HL-60 (cell line): ENCODE measurements at regions not wholly inside any gene's neighbourhood (a gene's known extent, or its start where the extent isn't known, plus 50 kb on each side); places are given as distances from the start of the nearest gene placed in this dataset.

Experiments
- DNase-seq, 2 experiments: peaks; one replicate each; pipeline ENCODE4 v3.0.0-alpha.2; 2010 to 2020; ENCODE audit warnings: low read depth in 1 of 2, low spot score in 1 of 2
- H3K27ac ChIP-seq: fragments of 250-450 bp; sonication (Bioruptor Pico); replicated peaks from 2 replicates; pipeline ENCODE4 v1.5.1; 2020; ENCODE audit warnings: mild to moderate bottlenecking, moderate library complexity
- H3K27me3 ChIP-seq: fragments of 250-450 bp; sonication (Bioruptor Pico); 2 replicates; pipeline ENCODE4 v1.5.1; 2021; ENCODE audit warnings: mild to moderate bottlenecking, moderate library complexity; ENCODE audit not compliant: insufficient read depth, poor library complexity, severe bottlenecking
- H3K4me3 ChIP-seq: replicated peaks from 2 replicates; pipeline ENCODE4 v1.5.1; 2011; ENCODE audit warnings: mild to moderate bottlenecking, control low read depth, low read length; ENCODE audit not compliant: insufficient read depth
- CTCF ChIP-seq: IDR thresholded peaks from one replicate; pipeline ENCODE4 v1.5.1; 2011; ENCODE audit warnings: low read length, control low read depth, inconsistent platforms; ENCODE audit not compliant: insufficient read depth
- GABPA ChIP-seq: IDR thresholded peaks from 2 replicates; pipeline ENCODE4 v1.6.1; 2012; ENCODE audit warnings: low read depth
- POLR2AphosphoS5 ChIP-seq: IDR thresholded peaks from 2 replicates; pipeline ENCODE4 v1.6.1; 2012; ENCODE audit warnings: low read depth
- REST ChIP-seq: IDR thresholded peaks from 2 replicates; pipeline ENCODE4 v1.6.1; 2012; ENCODE audit warnings: low read depth; ENCODE audit not compliant: insufficient replicate concordance
- SPI1 ChIP-seq: IDR thresholded peaks from 2 replicates; pipeline ENCODE4 v1.6.1; 2012; ENCODE audit warnings: low read depth, mild to moderate bottlenecking, borderline replicate concordance

DNA sequence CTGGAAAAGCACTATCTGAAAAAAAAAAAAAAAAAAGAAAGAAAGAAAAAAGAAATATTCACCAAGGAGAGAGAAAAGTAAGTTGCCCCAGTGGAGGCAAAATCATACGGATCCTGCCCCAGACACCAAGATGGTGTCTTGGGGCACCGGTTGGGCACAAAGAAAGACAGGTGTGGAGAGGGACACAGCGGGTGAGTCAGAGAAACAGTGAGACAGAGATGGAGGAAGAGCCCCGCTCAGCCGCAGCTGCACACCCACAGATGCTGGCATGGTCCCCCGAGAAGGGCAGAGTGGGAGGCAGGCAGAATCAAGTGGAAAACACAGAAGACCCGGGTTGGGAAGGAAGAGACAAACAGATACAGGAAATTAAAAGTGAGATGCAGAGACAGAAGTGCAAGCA lies 129.7 kb upstream of the SMAD3 start:
- no peak overlapping the region for H3K27ac ChIP-seq
- DNase-seq: no peak
- TF ChIP-seq CTCF (no peak), POLR2AphosphoS5 (no peak), GABPA (no peak), REST (no peak), SPI1 (no peak)
- H3K27me3 ChIP-seq: no peaks in the 10 kb centered on the region
- no peak overlapping the region for H3K4me3 ChIP-seq

DNA sequence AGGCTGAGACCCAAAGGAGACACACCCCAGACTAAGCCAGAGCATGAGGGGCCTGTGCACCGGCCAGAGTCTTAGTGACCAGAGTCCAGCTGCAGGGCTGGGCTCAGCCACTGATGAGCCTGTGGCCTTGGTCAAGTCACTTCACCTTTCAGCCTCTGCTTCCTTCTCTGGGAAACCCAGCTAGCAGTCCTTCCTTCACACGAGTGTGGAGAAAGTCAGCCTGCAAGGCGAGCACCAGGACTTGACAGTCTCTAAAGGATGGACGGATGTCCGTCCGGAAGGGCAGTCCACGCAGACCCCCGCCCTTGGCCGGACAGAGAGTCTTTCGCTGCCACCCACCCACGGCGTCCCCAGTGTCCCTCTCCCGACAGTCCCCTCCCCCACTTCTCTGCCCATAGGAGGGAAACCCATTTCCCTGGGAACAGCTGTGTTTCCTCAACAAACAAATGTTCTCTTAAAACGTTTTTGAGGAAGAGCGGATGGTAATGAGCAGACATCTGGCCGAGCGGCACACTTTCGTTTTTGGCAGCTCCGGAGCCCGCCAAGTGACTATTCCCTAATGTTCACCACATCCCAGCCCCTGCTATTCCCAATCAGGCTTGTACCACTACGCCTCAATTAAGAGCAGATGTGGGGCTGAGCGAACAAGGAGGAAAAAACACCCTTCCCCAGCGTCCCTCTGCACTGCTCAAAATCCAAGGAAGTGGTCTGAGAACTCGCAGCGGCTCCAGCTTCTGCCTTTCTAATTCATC lies 129.1 kb upstream of the SMAD3 start:
- H3K27me3 ChIP-seq: no peaks in the 10 kb centered on the region
- no peak for DNase-seq
- no peak overlapping the region for H3K4me3 ChIP-seq
- TF ChIP-seq SPI1 (no peak), GABPA (no peak), REST (no peak), POLR2AphosphoS5 (no peak), CTCF (no peak)
- H3K27ac ChIP-seq: no peak overlapping the region

- no peak overlapping the region for H3K27ac ChIP-seq
- H3K27me3 ChIP-seq: no peaks in the 10 kb centered on the region
- H3K4me3 ChIP-seq: no peak overlapping the region
- no peak for TF ChIP-seq SPI1
- no peak for DNase-seq
Measured at GRCh38 chr15:66936861-66937582, 128.4 kb upstream of the SMAD3 start.

DNA sequence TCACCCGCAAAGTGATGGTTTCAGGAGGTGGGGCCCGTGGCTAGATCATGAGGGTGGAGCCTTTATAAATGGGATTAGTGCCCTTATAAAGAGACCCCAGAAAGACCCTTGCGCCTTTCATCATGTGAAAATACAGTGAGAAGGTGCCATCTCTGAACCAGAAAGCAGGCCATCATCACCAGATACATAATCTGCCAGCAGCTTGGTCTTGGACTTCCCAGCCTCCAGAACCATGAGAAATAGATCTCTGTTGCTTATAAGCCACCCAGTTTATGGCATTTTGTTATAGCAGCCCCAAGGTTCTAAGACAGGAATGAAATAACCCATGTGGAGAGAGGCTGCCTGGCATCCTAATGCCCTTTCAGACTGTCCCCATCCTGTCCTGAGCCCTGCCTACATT lies 127.8 kb upstream of the SMAD3 start:
- Histone ChIP-seq H3K27ac (peak overlapping the region; percentile 39), H3K4me3 (no peak overlapping the region), H3K27me3 (no peaks in the 10 kb centered on the region)
- no peak for DNase-seq
- TF ChIP-seq GABPA (no peak), REST (no peak), SPI1 (no peak), POLR2AphosphoS5 (no peak), CTCF (no peak)
